ENCODE measurements at regions not wholly inside any gene's neighbourhood (a gene's known extent, or its start where the extent isn't known, plus 50 kb on each side); places are given as distances from the start of the nearest gene placed in this dataset.

DNA sequence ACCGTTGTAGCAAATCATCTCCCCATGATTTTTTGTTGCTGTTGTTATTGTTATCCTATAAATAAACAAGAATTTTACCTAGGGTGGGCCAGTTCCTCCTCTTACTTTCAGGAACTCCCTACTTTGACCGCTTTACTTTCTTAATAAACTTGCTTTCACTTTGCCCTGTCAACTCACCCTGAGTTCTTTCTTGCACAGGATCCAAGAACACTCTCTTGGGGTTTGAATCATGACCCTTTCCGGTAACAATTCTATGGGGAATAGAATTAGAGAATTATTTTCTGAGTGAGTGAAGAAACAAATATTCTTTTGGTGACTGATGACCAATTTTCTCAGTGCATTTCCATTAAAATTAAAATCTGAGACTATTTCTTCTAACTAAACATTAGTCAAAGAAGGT lies 584.0 kb upstream of the TENM3 start:
- H4K5ac ChIP-seq (ENCODE audit: low read length) = no peak overlapping the region
- H3K4me3 ChIP-seq (ENCODE audit: low read length) = no peak overlapping the region
- no peak overlapping the region for H2BK5ac ChIP-seq (ENCODE audit: low read length)
- H2BK15ac ChIP-seq (replicated peaks; ENCODE audit: low read depth) = no peak overlapping the region
- H3K27ac ChIP-seq (ENCODE audit: low read depth, low read length) = no peak overlapping the region
- H4K8ac ChIP-seq (ENCODE audit: low read depth, low read length) = no peak overlapping the region
- no peak overlapping the region for H3K4me2 ChIP-seq (ENCODE audit: low read length)
- H3K79me2 ChIP-seq (ENCODE audit: control insufficient read depth, insufficient read depth, low read length) = no peaks in the 10 kb centered on the region
- DNase-seq = no peak
- no peak overlapping the region for H3K18ac ChIP-seq (ENCODE audit: low read length)
- H3K36me3 ChIP-seq (ENCODE audit: control insufficient read depth, insufficient read depth, low read length) = no peaks in the 10 kb centered on the region
- H3K79me1 ChIP-seq (ENCODE audit: low read length) = no peaks in the 10 kb centered on the region
- H3K56ac ChIP-seq (ENCODE audit: low read length) = no peak overlapping the region
- no peaks in the 10 kb centered on the region for H3K4me1 ChIP-seq (ENCODE audit: control insufficient read depth, low read depth, low read length)
- no peaks in the 10 kb centered on the region for H3K27me3 ChIP-seq (ENCODE audit: insufficient read depth, low read length, poor library complexity)
- no peak overlapping the region for H3K4ac ChIP-seq (ENCODE audit: low read depth, low read length)
- no CpG with 5 or more reads among the region's 3 CpGs for WGBS (ENCODE audit: extremely low coverage, insufficient coverage, low lambda C conversion rate)
- H3K23ac ChIP-seq (ENCODE audit: low read length) = no peak overlapping the region
- H2AK5ac ChIP-seq (ENCODE audit: low read length) = no peak overlapping the region
- no peak overlapping the region for H2BK120ac ChIP-seq (ENCODE audit: low read depth, low read length)
- no peak overlapping the region for H3K9ac ChIP-seq (ENCODE audit: low read length)

GRCh38 chr4:181659876-181660275 lies 583.3 kb upstream of the TENM3 start:
- Histone ChIP-seq H2BK15ac (replicated peaks; ENCODE audit: low read depth) (no peak overlapping the region), H3K79me2 (ENCODE audit: control insufficient read depth, insufficient read depth, low read length) (no peaks in the 10 kb centered on the region), H3K56ac (ENCODE audit: low read length) (no peak overlapping the region), H3K27me3 (ENCODE audit: insufficient read depth, low read length, poor library complexity) (no peaks in the 10 kb centered on the region), H3K79me1 (ENCODE audit: low read length) (no peaks in the 10 kb centered on the region), H3K4ac (ENCODE audit: low read depth, low read length) (no peak overlapping the region), H4K5ac (ENCODE audit: low read length) (no peak overlapping the region), H2AK5ac (ENCODE audit: low read length) (no peak overlapping the region), H3K4me3 (ENCODE audit: low read length) (no peak overlapping the region), H2BK120ac (ENCODE audit: low read depth, low read length) (no peak overlapping the region), H3K23ac (ENCODE audit: low read length) (no peak overlapping the region), H3K4me1 (ENCODE audit: control insufficient read depth, low read depth, low read length) (no peaks in the 10 kb centered on the region), H3K9ac (ENCODE audit: low read length) (no peak overlapping the region), H4K8ac (ENCODE audit: low read depth, low read length) (no peak overlapping the region), H2BK5ac (ENCODE audit: low read length) (no peak overlapping the region), H3K4me2 (ENCODE audit: low read length) (no peak overlapping the region), H3K18ac (ENCODE audit: low read length) (no peak overlapping the region), H3K36me3 (ENCODE audit: control insufficient read depth, insufficient read depth, low read length) (no peaks in the 10 kb centered on the region), H3K27ac (ENCODE audit: low read depth, low read length) (no peak overlapping the region)
- DNase-seq = no peak
- WGBS (ENCODE audit: extremely low coverage, insufficient coverage, low lambda C conversion rate) = no CpG with 5 or more reads among the region's 6 CpGs

GRCh38 chr4:181661090-181661489 lies 582.1 kb upstream of the TENM3 start:
- no peak overlapping the region for H4K8ac ChIP-seq (ENCODE audit: low read depth, low read length)
- no peak overlapping the region for H2BK15ac ChIP-seq (replicated peaks; ENCODE audit: low read depth)
- H4K5ac ChIP-seq (ENCODE audit: low read length) = no peak overlapping the region
- no peaks in the 10 kb centered on the region for H3K27me3 ChIP-seq (ENCODE audit: insufficient read depth, low read length, poor library complexity)
- no CpG with 5 or more reads among the region's 4 CpGs for WGBS (ENCODE audit: extremely low coverage, insufficient coverage, low lambda C conversion rate)
- H3K27ac ChIP-seq (ENCODE audit: low read depth, low read length) = no peak overlapping the region
- no peak overlapping the region for H3K4me2 ChIP-seq (ENCODE audit: low read length)
- no peak overlapping the region for H2AK5ac ChIP-seq (ENCODE audit: low read length)
- H3K79me2 ChIP-seq (ENCODE audit: control insufficient read depth, insufficient read depth, low read length) = no peaks in the 10 kb centered on the region
- no peak overlapping the region for H3K56ac ChIP-seq (ENCODE audit: low read length)
- H2BK120ac ChIP-seq (ENCODE audit: low read depth, low read length) = no peak overlapping the region
- no peaks in the 10 kb centered on the region for H3K4me1 ChIP-seq (ENCODE audit: control insufficient read depth, low read depth, low read length)
- DNase-seq = no peak
- no peak overlapping the region for H3K4ac ChIP-seq (ENCODE audit: low read depth, low read length)
- H3K4me3 ChIP-seq (ENCODE audit: low read length) = no peak overlapping the region
- no peaks in the 10 kb centered on the region for H3K79me1 ChIP-seq (ENCODE audit: low read length)
- no peaks in the 10 kb centered on the region for H3K36me3 ChIP-seq (ENCODE audit: control insufficient read depth, insufficient read depth, low read length)
- no peak overlapping the region for H3K9ac ChIP-seq (ENCODE audit: low read length)
- H3K23ac ChIP-seq (ENCODE audit: low read length) = no peak overlapping the region
- H3K18ac ChIP-seq (ENCODE audit: low read length) = no peak overlapping the region
- no peak overlapping the region for H2BK5ac ChIP-seq (ENCODE audit: low read length)

- no peak overlapping the region for H3K18ac ChIP-seq (ENCODE audit: low read length)
- no peak for DNase-seq
- H3K4me1 ChIP-seq (ENCODE audit: control insufficient read depth, low read depth, low read length) = no peaks in the 10 kb centered on the region
- H2BK120ac ChIP-seq (ENCODE audit: low read depth, low read length) = no peak overlapping the region
- H4K8ac ChIP-seq (ENCODE audit: low read depth, low read length) = no peak overlapping the region
- no peak overlapping the region for H2AK5ac ChIP-seq (ENCODE audit: low read length)
- WGBS (ENCODE audit: extremely low coverage, insufficient coverage, low lambda C conversion rate) = no CpG with 5 or more reads among the region's 2 CpGs
- no peak overlapping the region for H2BK5ac ChIP-seq (ENCODE audit: low read length)
- H3K4ac ChIP-seq (ENCODE audit: low read depth, low read length) = no peak overlapping the region
- H3K4me3 ChIP-seq (ENCODE audit: low read length) = no peak overlapping the region
- H4K5ac ChIP-seq (ENCODE audit: low read length) = no peak overlapping the region
- no peaks in the 10 kb centered on the region for H3K79me2 ChIP-seq (ENCODE audit: control insufficient read depth, insufficient read depth, low read length)
- H3K27me3 ChIP-seq (ENCODE audit: insufficient read depth, low read length, poor library complexity) = no peaks in the 10 kb centered on the region
- H3K4me2 ChIP-seq (ENCODE audit: low read length) = no peak overlapping the region
- no peak overlapping the region for H3K27ac ChIP-seq (ENCODE audit: low read depth, low read length)
- H2BK15ac ChIP-seq (replicated peaks; ENCODE audit: low read depth) = no peak overlapping the region
- H3K36me3 ChIP-seq (ENCODE audit: control insufficient read depth, insufficient read depth, low read length) = no peaks in the 10 kb centered on the region
- no peak overlapping the region for H3K23ac ChIP-seq (ENCODE audit: low read length)
- H3K9ac ChIP-seq (ENCODE audit: low read length) = no peak overlapping the region
- H3K56ac ChIP-seq (ENCODE audit: low read length) = no peak overlapping the region
- H3K79me1 ChIP-seq (ENCODE audit: low read length) = no peaks in the 10 kb centered on the region
These were observed 581.3 kb upstream of the TENM3 start for GRCh38 chr4:181661923-181662322.

- no peak overlapping the region for H3K23ac ChIP-seq (ENCODE audit: low read length)
- H2BK120ac ChIP-seq (ENCODE audit: low read depth, low read length) = no peak overlapping the region
- H3K4me3 ChIP-seq (ENCODE audit: low read length) = no peak overlapping the region
- no peak overlapping the region for H4K8ac ChIP-seq (ENCODE audit: low read depth, low read length)
- no peak overlapping the region for H3K4ac ChIP-seq (ENCODE audit: low read depth, low read length)
- H4K5ac ChIP-seq (ENCODE audit: low read length) = no peak overlapping the region
- no peaks in the 10 kb centered on the region for H3K36me3 ChIP-seq (ENCODE audit: control insufficient read depth, insufficient read depth, low read length)
- no peak overlapping the region for H2BK15ac ChIP-seq (replicated peaks; ENCODE audit: low read depth)
- H3K4me2 ChIP-seq (ENCODE audit: low read length) = no peak overlapping the region
- DNase-seq = no peak
- WGBS (ENCODE audit: extremely low coverage, insufficient coverage, low lambda C conversion rate) = no CpG with 5 or more reads among the region's 3 CpGs
- H3K4me1 ChIP-seq (ENCODE audit: control insufficient read depth, low read depth, low read length) = no peaks in the 10 kb centered on the region
- H3K27ac ChIP-seq (ENCODE audit: low read depth, low read length) = no peak overlapping the region
- H3K56ac ChIP-seq (ENCODE audit: low read length) = no peak overlapping the region
- H3K18ac ChIP-seq (ENCODE audit: low read length) = no peak overlapping the region
- no peak overlapping the region for H2BK5ac ChIP-seq (ENCODE audit: low read length)
- H2AK5ac ChIP-seq (ENCODE audit: low read length) = no peak overlapping the region
- H3K27me3 ChIP-seq (ENCODE audit: insufficient read depth, low read length, poor library complexity) = no peaks in the 10 kb centered on the region
- H3K9ac ChIP-seq (ENCODE audit: low read length) = no peak overlapping the region
- no peaks in the 10 kb centered on the region for H3K79me2 ChIP-seq (ENCODE audit: control insufficient read depth, insufficient read depth, low read length)
- H3K79me1 ChIP-seq (ENCODE audit: low read length) = no peaks in the 10 kb centered on the region
These were observed 580.8 kb upstream of the TENM3 start for GRCh38 chr4:181662383-181662782.

DNA sequence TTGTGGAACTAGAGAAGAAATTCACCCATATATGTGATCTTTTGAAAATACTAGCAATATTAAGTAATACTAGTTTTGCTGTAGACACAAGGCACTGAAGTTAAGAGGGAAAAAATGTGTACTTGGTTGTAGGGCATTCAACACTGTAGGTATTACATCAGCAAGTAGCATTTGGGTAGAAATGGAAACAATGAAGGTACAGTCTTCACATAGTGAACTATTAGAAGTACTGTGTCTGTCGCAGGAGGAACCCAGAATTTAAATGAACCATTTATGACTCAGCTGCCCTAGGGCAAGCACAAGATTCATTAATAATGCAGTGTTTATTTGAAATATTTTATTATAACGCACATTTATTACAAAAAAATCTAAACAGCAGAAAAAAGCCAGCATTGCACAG lies 572.7 kb upstream of the TENM3 start:
- H4K8ac ChIP-seq (ENCODE audit: low read depth, low read length) = no peak overlapping the region
- H3K27me3 ChIP-seq (ENCODE audit: insufficient read depth, low read length, poor library complexity) = no peaks in the 10 kb centered on the region
- H3K79me2 ChIP-seq (ENCODE audit: control insufficient read depth, insufficient read depth, low read length) = no peaks in the 10 kb centered on the region
- no peak overlapping the region for H3K4ac ChIP-seq (ENCODE audit: low read depth, low read length)
- H3K4me1 ChIP-seq (ENCODE audit: control insufficient read depth, low read depth, low read length) = no peaks in the 10 kb centered on the region
- no peak overlapping the region for H3K23ac ChIP-seq (ENCODE audit: low read length)
- H2BK15ac ChIP-seq (replicated peaks; ENCODE audit: low read depth) = no peak overlapping the region
- no peak for DNase-seq
- no peaks in the 10 kb centered on the region for H3K79me1 ChIP-seq (ENCODE audit: low read length)
- H2BK5ac ChIP-seq (ENCODE audit: low read length) = no peak overlapping the region
- H3K36me3 ChIP-seq (ENCODE audit: control insufficient read depth, insufficient read depth, low read length) = no peaks in the 10 kb centered on the region
- no CpG with 5 or more reads among the region's 2 CpGs for WGBS (ENCODE audit: extremely low coverage, insufficient coverage, low lambda C conversion rate)
- H3K18ac ChIP-seq (ENCODE audit: low read length) = no peak overlapping the region
- no peak overlapping the region for H4K5ac ChIP-seq (ENCODE audit: low read length)
- H3K4me3 ChIP-seq (ENCODE audit: low read length) = no peak overlapping the region
- H2BK120ac ChIP-seq (ENCODE audit: low read depth, low read length) = no peak overlapping the region
- no peak overlapping the region for H3K56ac ChIP-seq (ENCODE audit: low read length)
- no peak overlapping the region for H3K9ac ChIP-seq (ENCODE audit: low read length)
- H3K27ac ChIP-seq (ENCODE audit: low read depth, low read length) = no peak overlapping the region
- no peak overlapping the region for H2AK5ac ChIP-seq (ENCODE audit: low read length)
- H3K4me2 ChIP-seq (ENCODE audit: low read length) = no peak overlapping the region

Measured in mesendoderm (in vitro differentiated cells).